Caco-2 (cell line): ENCODE measurements at regions not wholly inside any gene's neighbourhood (a gene's known extent, or its start where the extent isn't known, plus 50 kb on each side); places are given as distances from the start of the nearest gene placed in this dataset.
"Not testable (repeated sequence)": the region's sequence is repeated elsewhere in the genome, so short reads cannot be mapped to it uniquely, and the experiment has no call there.

Experiments
- BruUV-seq: library from RNA; stranded (reverse); fragments of 400-500 nt; replicated peaks from 2 replicates; lab custom pipeline; 2021; lab: Mats Ljungman, UMichigan
- CTCF ChIA-PET: fragments of 300-600 bp; sonication (Branson Sonifier 250); formaldehyde crosslinking; loops from one replicate; lab custom pipeline; 2022; ENCODE audit warnings: antibody characterized with exemption; lab: Charles Lee
- POLR2A ChIA-PET: fragments of 300-600 bp; sonication (Branson Sonifier 250); formaldehyde crosslinking; loops from one replicate; lab custom pipeline; 2022; ENCODE audit warnings: antibody characterized with exemption; lab: Charles Lee
- DNase-seq, 2 experiments: peaks; one replicate each; pipeline versions ENCODE4 v3.0.0 to v3.0.0-alpha.2; 2020 to 2022
- H3K27me3 ChIP-seq: replicated peaks from 2 replicates; pipeline ENCODE4 v1.6.0; 2011; ENCODE audit warnings: low read length; ENCODE audit not compliant: control insufficient read depth, insufficient read depth
- H3K36me3 ChIP-seq: 2 replicates; pipeline ENCODE4 v1.5.1; 2011; ENCODE audit warnings: low read length; ENCODE audit not compliant: control insufficient read depth, insufficient read depth
- H3K4me1 ChIP-seq: fragments of 250-450 bp; sonication (Bioruptor Pico); 2 replicates; pipeline ENCODE4 v1.5.1; 2020; ENCODE audit warnings: mild to moderate bottlenecking
- H3K4me3 ChIP-seq: 2 replicates; pipeline ENCODE4 v1.5.1; 2011; ENCODE audit warnings: low read depth, mild to moderate bottlenecking, control low read depth, low read length
- H3K9me3 ChIP-seq: fragments of 250-450 bp; sonication (Bioruptor Pico); 2 replicates; pipeline ENCODE4 v1.5.1; 2020; ENCODE audit warnings: mild to moderate bottlenecking, moderate library complexity
- H3K27ac Mint-ChIP-seq: one replicate; pipeline ENCODE4 v1.8.0; 2022; ENCODE audit warnings: mixed read lengths; ENCODE audit not compliant: unreplicated experiment
- H3K27me3 Mint-ChIP-seq: one replicate; pipeline ENCODE4 v1.8.0; 2022; ENCODE audit warnings: mixed read lengths; ENCODE audit not compliant: insufficient read depth, unreplicated experiment
- H3K36me3 Mint-ChIP-seq: one replicate; pipeline ENCODE4 v1.8.0; 2022; ENCODE audit warnings: mild to moderate bottlenecking, mixed read lengths; ENCODE audit not compliant: insufficient read depth, unreplicated experiment
- H3K4me1 Mint-ChIP-seq: one replicate; pipeline ENCODE4 v1.8.0; 2022; ENCODE audit warnings: low read depth, mixed read lengths; ENCODE audit not compliant: unreplicated experiment
- H3K4me3 Mint-ChIP-seq: one replicate; pipeline ENCODE4 v1.8.0; 2022; ENCODE audit warnings: mild to moderate bottlenecking, moderate library complexity, mixed read lengths; ENCODE audit not compliant: unreplicated experiment
- H3K9me3 Mint-ChIP-seq: one replicate; pipeline ENCODE4 v1.8.0; 2022; ENCODE audit warnings: mixed read lengths; ENCODE audit not compliant: unreplicated experiment
- CTCF ChIP-seq, 2 experiments: fragments of 200-600 bp in 1 of 2; IDR thresholded peaks; 1 replicate in 1 of 2; 2 replicates in 1 of 2; pipeline versions ENCODE4 v1.5.1 to v1.8.0; 2011 to 2022; ENCODE audit warnings: antibody characterized with exemption in 1 of 2, control low read depth in 1 of 2, inconsistent platforms in 1 of 2, low read depth in 1 of 2, low read length in 1 of 2, mild to moderate bottlenecking in 1 of 2, moderate library complexity in 1 of 2; ENCODE audit not compliant: insufficient read depth in 1 of 2, severe bottlenecking in 1 of 2, unreplicated experiment in 1 of 2
- intact Hi-C: fragments of 100-400 bp; cut with micrococcal nuclease; formaldehyde crosslinking; loops from one replicate; pipeline ENCODE4 v1.10.0; 2022; ENCODE audit not compliant: unreplicated experiment

- CTCF ChIA-PET: no interaction called here
- no TSS peak for BruUV-seq
- Mint-ChIP-seq H3K27me3 (peaks cover 2% of the 10 kb centered on the region), H3K9me3 (no peaks in the 10 kb centered on the region), H3K4me3 (peak overlapping the region; percentile 18), H3K4me1 (no peaks in the 10 kb centered on the region), H3K27ac (no peak overlapping the region), H3K36me3 (peaks cover 7% of the 10 kb centered on the region)
- intact Hi-C loops: no loop called here
- Histone ChIP-seq H3K4me1 (no peaks in the 10 kb centered on the region), H3K4me3 (no peak overlapping the region), H3K27me3 (no peaks in the 10 kb centered on the region), H3K36me3 (no peaks in the 10 kb centered on the region), H3K9me3 (no peaks in the 10 kb centered on the region)
- POLR2A ChIA-PET: no interaction called here
- no peak for TF ChIP-seq CTCF (IDR thresholded peaks at IDR 0.05; ENCODE audit: insufficient read depth in 1 of 2, low read depth in 1 of 2, low read length in 1 of 2, severe bottlenecking in 1 of 2, unreplicated experiment in 1 of 2)
- DNase-seq: no peak
Measured at GRCh38 chr2:238774980-238775509, 72.8 kb upstream of the TWIST2 start.

GRCh38 chr2:238775591-238775990, 72.3 kb upstream of the TWIST2 start:
- no peaks in the 10 kb centered on the region for H3K27me3 ChIP-seq
- no peaks in the 10 kb centered on the region for H3K4me1 ChIP-seq
- H3K27me3 Mint-ChIP-seq: peaks cover 2% of the 10 kb centered on the region
- H3K9me3 Mint-ChIP-seq: peaks cover under 1% of the 10 kb centered on the region
- no TSS peak for BruUV-seq
- ChIA-PET CTCF (no interaction called here), POLR2A (no interaction called here)
- intact Hi-C loops: no loop called here
- peaks cover 7% of the 10 kb centered on the region for H3K36me3 Mint-ChIP-seq
- H3K36me3 ChIP-seq: no peaks in the 10 kb centered on the region
- no peak for TF ChIP-seq CTCF (IDR thresholded peaks at IDR 0.05; ENCODE audit: insufficient read depth in 1 of 2, low read depth in 1 of 2, low read length in 1 of 2, severe bottlenecking in 1 of 2, unreplicated experiment in 1 of 2)
- H3K27ac Mint-ChIP-seq: no peak overlapping the region
- no peak for DNase-seq
- no peaks in the 10 kb centered on the region for H3K9me3 ChIP-seq
- H3K4me1 Mint-ChIP-seq: no peaks in the 10 kb centered on the region
- H3K4me3 ChIP-seq: no peak overlapping the region
- H3K4me3 Mint-ChIP-seq: peak overlapping the region; percentile 18

- peaks cover 6% of the 10 kb centered on the region for H3K9me3 Mint-ChIP-seq
- no peak for TF ChIP-seq CTCF (IDR thresholded peaks at IDR 0.05; ENCODE audit: insufficient read depth in 1 of 2, low read depth in 1 of 2, low read length in 1 of 2, severe bottlenecking in 1 of 2, unreplicated experiment in 1 of 2)
- BruUV-seq: no TSS peak
- H3K4me3 ChIP-seq: no peak overlapping the region
- no peak for DNase-seq
- ChIA-PET CTCF (no interaction called here), POLR2A (no interaction called here)
- no peaks in the 10 kb centered on the region for H3K4me1 ChIP-seq
- no peaks in the 10 kb centered on the region for H3K36me3 ChIP-seq
- H3K36me3 Mint-ChIP-seq: peaks cover 7% of the 10 kb centered on the region
- no peaks in the 10 kb centered on the region for H3K4me1 Mint-ChIP-seq
- H3K27me3 ChIP-seq: no peaks in the 10 kb centered on the region
- H3K9me3 ChIP-seq: no peaks in the 10 kb centered on the region
- H3K27ac Mint-ChIP-seq: no peak overlapping the region
- intact Hi-C loops: no loop called here
- H3K4me3 Mint-ChIP-seq: no peak overlapping the region
- peaks cover 6% of the 10 kb centered on the region for H3K27me3 Mint-ChIP-seq
Measured at GRCh38 chr2:238776003-238776760, 71.7 kb upstream of the TWIST2 start.

GRCh38 chr2:238776761-238777046, 71.2 kb upstream of the TWIST2 start:
- CTCF ChIA-PET, H3K27me3 ChIP-seq, H3K4me1 ChIP-seq, H3K27ac Mint-ChIP-seq, H3K36me3 Mint-ChIP-seq, H3K4me1 Mint-ChIP-seq, H3K4me3 Mint-ChIP-seq, H3K9me3 Mint-ChIP-seq, intact Hi-C loops, POLR2A ChIA-PET, BruUV-seq, H3K36me3 ChIP-seq, H3K27me3 Mint-ChIP-seq, H3K4me3 ChIP-seq, H3K9me3 ChIP-seq, DNase-seq: not testable (repeated sequence)
